HEK293 (cell line): ENCODE measurements at regions not wholly inside any gene's neighbourhood (a gene's known extent, or its start where the extent isn't known, plus 50 kb on each side); places are given as distances from the start of the nearest gene placed in this dataset.

ENCODE experiments used
- ZNF416 ChIP-seq: fragments of 450-650 bp; formaldehyde crosslinking; IDR thresholded peaks from 2 replicates; pipeline ENCODE4 v1.5.1; 2016; ENCODE audit warnings: missing biosample characterization, missing genetic modification characterization
- TF ChIP-seq, protein P1 (sequence below): fragments of 450-650 bp; formaldehyde crosslinking; IDR thresholded peaks from 2 replicates; pipeline ENCODE4 v1.5.1; 2016; ENCODE audit warnings: missing biosample characterization, missing genetic modification characterization
- TF ChIP-seq, protein P2 (sequence below): fragments of 450-650 bp; formaldehyde crosslinking; IDR thresholded peaks from 2 replicates; pipeline ENCODE4 v1.5.1; 2016; ENCODE audit warnings: missing biosample characterization, missing genetic modification characterization, borderline replicate concordance
- TF ChIP-seq, protein P3 (sequence below): fragments of 450-650 bp; formaldehyde crosslinking; IDR thresholded peaks from 2 replicates; pipeline ENCODE4 v1.5.1; 2016; ENCODE audit warnings: missing biosample characterization, missing genetic modification characterization

DNA sequence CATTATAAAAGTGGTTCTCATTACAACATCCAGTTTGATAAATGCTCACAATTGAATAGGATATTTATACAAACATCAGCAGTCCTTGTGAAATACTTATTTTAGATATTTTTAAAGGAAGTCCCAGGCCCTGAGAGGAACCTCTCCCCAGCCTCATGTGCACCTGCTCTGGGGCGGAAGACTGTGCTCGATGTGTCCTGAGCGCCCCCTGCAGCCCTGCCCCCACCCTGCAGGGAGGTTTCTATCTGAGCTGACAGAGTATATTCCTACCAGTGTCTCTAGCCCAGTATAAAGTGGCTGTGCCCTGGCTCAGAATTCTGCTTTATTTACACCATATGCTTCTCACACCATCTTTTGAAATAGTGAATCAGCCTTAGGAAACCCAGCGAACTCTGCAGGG lies 1349.1 kb downstream of the TMEM121 start:
- TF ChIP-seq, protein P1, sequence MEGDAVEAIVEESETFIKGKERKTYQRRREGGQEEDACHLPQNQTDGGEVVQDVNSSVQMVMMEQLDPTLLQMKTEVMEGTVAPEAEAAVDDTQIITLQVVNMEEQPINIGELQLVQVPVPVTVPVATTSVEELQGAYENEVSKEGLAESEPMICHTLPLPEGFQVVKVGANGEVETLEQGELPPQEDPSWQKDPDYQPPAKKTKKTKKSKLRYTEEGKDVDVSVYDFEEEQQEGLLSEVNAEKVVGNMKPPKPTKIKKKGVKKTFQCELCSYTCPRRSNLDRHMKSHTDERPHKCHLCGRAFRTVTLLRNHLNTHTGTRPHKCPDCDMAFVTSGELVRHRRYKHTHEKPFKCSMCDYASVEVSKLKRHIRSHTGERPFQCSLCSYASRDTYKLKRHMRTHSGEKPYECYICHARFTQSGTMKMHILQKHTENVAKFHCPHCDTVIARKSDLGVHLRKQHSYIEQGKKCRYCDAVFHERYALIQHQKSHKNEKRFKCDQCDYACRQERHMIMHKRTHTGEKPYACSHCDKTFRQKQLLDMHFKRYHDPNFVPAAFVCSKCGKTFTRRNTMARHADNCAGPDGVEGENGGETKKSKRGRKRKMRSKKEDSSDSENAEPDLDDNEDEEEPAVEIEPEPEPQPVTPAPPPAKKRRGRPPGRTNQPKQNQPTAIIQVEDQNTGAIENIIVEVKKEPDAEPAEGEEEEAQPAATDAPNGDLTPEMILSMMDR (tag by site-specific recombination): no peak
- TF ChIP-seq ZNF416 (tag by site-specific recombination): no peak
- TF ChIP-seq, protein P2, sequence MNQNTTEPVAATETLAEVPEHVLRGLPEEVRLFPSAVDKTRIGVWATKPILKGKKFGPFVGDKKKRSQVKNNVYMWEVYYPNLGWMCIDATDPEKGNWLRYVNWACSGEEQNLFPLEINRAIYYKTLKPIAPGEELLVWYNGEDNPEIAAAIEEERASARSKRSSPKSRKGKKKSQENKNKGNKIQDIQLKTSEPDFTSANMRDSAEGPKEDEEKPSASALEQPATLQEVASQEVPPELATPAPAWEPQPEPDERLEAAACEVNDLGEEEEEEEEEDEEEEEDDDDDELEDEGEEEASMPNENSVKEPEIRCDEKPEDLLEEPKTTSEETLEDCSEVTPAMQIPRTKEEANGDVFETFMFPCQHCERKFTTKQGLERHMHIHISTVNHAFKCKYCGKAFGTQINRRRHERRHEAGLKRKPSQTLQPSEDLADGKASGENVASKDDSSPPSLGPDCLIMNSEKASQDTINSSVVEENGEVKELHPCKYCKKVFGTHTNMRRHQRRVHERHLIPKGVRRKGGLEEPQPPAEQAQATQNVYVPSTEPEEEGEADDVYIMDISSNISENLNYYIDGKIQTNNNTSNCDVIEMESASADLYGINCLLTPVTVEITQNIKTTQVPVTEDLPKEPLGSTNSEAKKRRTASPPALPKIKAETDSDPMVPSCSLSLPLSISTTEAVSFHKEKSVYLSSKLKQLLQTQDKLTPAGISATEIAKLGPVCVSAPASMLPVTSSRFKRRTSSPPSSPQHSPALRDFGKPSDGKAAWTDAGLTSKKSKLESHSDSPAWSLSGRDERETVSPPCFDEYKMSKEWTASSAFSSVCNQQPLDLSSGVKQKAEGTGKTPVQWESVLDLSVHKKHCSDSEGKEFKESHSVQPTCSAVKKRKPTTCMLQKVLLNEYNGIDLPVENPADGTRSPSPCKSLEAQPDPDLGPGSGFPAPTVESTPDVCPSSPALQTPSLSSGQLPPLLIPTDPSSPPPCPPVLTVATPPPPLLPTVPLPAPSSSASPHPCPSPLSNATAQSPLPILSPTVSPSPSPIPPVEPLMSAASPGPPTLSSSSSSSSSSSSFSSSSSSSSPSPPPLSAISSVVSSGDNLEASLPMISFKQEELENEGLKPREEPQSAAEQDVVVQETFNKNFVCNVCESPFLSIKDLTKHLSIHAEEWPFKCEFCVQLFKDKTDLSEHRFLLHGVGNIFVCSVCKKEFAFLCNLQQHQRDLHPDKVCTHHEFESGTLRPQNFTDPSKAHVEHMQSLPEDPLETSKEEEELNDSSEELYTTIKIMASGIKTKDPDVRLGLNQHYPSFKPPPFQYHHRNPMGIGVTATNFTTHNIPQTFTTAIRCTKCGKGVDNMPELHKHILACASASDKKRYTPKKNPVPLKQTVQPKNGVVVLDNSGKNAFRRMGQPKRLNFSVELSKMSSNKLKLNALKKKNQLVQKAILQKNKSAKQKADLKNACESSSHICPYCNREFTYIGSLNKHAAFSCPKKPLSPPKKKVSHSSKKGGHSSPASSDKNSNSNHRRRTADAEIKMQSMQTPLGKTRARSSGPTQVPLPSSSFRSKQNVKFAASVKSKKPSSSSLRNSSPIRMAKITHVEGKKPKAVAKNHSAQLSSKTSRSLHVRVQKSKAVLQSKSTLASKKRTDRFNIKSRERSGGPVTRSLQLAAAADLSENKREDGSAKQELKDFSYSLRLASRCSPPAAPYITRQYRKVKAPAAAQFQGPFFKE (tag by site-specific recombination): no peak
- TF ChIP-seq, protein P3, sequence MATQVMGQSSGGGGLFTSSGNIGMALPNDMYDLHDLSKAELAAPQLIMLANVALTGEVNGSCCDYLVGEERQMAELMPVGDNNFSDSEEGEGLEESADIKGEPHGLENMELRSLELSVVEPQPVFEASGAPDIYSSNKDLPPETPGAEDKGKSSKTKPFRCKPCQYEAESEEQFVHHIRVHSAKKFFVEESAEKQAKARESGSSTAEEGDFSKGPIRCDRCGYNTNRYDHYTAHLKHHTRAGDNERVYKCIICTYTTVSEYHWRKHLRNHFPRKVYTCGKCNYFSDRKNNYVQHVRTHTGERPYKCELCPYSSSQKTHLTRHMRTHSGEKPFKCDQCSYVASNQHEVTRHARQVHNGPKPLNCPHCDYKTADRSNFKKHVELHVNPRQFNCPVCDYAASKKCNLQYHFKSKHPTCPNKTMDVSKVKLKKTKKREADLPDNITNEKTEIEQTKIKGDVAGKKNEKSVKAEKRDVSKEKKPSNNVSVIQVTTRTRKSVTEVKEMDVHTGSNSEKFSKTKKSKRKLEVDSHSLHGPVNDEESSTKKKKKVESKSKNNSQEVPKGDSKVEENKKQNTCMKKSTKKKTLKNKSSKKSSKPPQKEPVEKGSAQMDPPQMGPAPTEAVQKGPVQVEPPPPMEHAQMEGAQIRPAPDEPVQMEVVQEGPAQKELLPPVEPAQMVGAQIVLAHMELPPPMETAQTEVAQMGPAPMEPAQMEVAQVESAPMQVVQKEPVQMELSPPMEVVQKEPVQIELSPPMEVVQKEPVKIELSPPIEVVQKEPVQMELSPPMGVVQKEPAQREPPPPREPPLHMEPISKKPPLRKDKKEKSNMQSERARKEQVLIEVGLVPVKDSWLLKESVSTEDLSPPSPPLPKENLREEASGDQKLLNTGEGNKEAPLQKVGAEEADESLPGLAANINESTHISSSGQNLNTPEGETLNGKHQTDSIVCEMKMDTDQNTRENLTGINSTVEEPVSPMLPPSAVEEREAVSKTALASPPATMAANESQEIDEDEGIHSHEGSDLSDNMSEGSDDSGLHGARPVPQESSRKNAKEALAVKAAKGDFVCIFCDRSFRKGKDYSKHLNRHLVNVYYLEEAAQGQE: no peak
